ENCODE measurements at regions not wholly inside any gene's neighbourhood (a gene's known extent, or its start where the extent isn't known, plus 50 kb on each side); places are given as distances from the start of the nearest gene placed in this dataset.

- no peak overlapping the region for H3K27ac Mint-ChIP-seq
These were observed 166.3 kb upstream of the TRHDE start for GRCh38 chr12:72105849-72106248.

DNA sequence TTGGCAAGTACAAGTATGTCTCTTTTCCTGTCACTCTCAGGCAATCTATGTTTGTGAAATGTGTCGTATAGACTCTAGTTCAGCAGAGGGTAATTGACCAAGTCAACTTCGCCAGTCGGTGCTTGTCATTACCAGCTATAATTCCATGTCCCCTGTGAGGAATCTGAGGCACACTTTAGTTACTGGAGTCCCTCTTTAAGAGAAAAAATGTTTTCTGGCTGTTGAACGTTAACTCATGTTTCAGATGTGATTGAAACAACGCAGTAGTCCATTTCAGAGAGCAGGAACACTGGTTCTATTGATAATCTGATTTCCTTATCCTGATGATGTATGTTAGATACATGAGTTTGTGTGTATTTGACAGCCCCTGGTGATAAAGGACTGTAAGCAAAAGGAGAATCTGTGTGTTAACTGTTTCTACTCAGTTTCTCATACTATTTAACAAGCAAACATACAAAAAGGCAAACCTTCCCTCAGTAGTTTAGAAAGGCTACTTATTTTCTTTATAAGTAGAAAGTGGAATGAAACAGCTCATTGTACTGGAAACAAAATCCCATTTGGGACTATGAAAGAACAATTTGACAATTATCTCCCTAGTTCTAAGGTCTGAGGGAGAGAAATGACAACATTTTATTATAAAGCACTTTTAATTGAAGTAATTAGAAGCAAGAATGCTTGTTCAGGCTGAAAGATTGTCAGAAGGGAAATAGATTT lies 161.1 kb upstream of the TRHDE start:
- H3K9me3 Mint-ChIP-seq: no peaks in the 10 kb centered on the region
- H3K4me1 Mint-ChIP-seq (ENCODE audit: low read depth): no peaks in the 10 kb centered on the region
- H3K36me3 Mint-ChIP-seq (ENCODE audit: low read depth): no peaks in the 10 kb centered on the region
- TF ChIP-seq, protein P1, sequence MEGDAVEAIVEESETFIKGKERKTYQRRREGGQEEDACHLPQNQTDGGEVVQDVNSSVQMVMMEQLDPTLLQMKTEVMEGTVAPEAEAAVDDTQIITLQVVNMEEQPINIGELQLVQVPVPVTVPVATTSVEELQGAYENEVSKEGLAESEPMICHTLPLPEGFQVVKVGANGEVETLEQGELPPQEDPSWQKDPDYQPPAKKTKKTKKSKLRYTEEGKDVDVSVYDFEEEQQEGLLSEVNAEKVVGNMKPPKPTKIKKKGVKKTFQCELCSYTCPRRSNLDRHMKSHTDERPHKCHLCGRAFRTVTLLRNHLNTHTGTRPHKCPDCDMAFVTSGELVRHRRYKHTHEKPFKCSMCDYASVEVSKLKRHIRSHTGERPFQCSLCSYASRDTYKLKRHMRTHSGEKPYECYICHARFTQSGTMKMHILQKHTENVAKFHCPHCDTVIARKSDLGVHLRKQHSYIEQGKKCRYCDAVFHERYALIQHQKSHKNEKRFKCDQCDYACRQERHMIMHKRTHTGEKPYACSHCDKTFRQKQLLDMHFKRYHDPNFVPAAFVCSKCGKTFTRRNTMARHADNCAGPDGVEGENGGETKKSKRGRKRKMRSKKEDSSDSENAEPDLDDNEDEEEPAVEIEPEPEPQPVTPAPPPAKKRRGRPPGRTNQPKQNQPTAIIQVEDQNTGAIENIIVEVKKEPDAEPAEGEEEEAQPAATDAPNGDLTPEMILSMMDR (IDR thresholded peaks at IDR 0.05): no peak
- no peak overlapping the region for H3K4me3 Mint-ChIP-seq
- no peak overlapping the region for H3K27ac Mint-ChIP-seq
- peaks cover 4% of the 10 kb centered on the region; the same call in 1 of the 2 replicates for H3K27me3 Mint-ChIP-seq (ENCODE audit: insufficient read depth)
- no peak for DNase-seq

More at GRCh38 chr12:72105849-72106248, 166.3 kb upstream of the TRHDE start:
- H3K4me1 Mint-ChIP-seq (ENCODE audit: low read depth): no peaks in the 10 kb centered on the region
- DNase-seq: no peak
- TF ChIP-seq, protein P1 (IDR thresholded peaks at IDR 0.05): no peak
- no peak overlapping the region for H3K4me3 Mint-ChIP-seq
- no peaks in the 10 kb centered on the region for H3K36me3 Mint-ChIP-seq (ENCODE audit: low read depth)
- no peaks in the 10 kb centered on the region for H3K9me3 Mint-ChIP-seq
- H3K27me3 Mint-ChIP-seq (ENCODE audit: insufficient read depth): peaks cover 2% of the 10 kb centered on the region; the same call in 1 of the 2 replicates

- H3K27me3 Mint-ChIP-seq (ENCODE audit: insufficient read depth): peaks cover 4% of the 10 kb centered on the region; the same call in 1 of the 2 replicates
- H3K4me1 Mint-ChIP-seq (ENCODE audit: low read depth): no peaks in the 10 kb centered on the region
- no peak for DNase-seq
- no peak overlapping the region for H3K4me3 Mint-ChIP-seq
- no peak overlapping the region for H3K27ac Mint-ChIP-seq
- H3K9me3 Mint-ChIP-seq: no peaks in the 10 kb centered on the region
- TF ChIP-seq, protein P1 (IDR thresholded peaks at IDR 0.05): no peak
- no peaks in the 10 kb centered on the region for H3K36me3 Mint-ChIP-seq (ENCODE audit: low read depth)
These were observed 160.5 kb upstream of the TRHDE start for GRCh38 chr12:72111706-72112105.

DNA sequence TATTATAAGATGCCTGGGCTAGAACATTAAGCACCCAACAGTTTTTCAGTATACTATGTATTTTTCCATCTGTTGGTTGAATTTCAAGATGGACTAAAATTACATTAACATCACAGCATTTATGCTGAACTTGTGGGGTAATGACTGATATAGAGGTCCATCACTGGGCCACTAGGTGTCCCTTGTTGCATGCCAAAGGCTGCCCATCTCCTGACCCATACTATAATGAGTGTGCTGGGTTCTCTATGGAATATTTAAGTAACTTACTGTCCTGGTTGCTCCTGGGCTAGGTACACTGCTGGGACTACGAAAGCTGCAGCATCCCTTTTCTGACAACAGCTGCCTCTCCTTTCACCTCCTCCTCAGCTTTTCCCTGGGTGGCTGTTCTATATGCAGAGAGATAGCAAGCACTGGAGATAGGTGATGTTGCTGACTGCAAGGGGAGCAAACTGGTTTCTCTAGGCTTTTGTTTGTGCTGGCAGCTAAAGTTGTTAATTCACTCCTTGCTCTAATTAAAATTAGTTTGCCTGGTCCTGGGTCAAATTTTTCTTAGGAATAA lies 138.6 kb upstream of the TRHDE start:
- TF ChIP-seq, protein P1 (IDR thresholded peaks at IDR 0.05): peak; percentile 54
- H3K4me1 Mint-ChIP-seq (ENCODE audit: low read depth): no peaks in the 10 kb centered on the region
- H3K27me3 Mint-ChIP-seq (ENCODE audit: insufficient read depth): peaks cover 12% of the 10 kb centered on the region
- peak; percentile 4 for DNase-seq
- no peak overlapping the region for H3K4me3 Mint-ChIP-seq
- H3K36me3 Mint-ChIP-seq (ENCODE audit: low read depth): no peaks in the 10 kb centered on the region
- no peaks in the 10 kb centered on the region for H3K9me3 Mint-ChIP-seq
- H3K27ac Mint-ChIP-seq: no peak overlapping the region

DNA sequence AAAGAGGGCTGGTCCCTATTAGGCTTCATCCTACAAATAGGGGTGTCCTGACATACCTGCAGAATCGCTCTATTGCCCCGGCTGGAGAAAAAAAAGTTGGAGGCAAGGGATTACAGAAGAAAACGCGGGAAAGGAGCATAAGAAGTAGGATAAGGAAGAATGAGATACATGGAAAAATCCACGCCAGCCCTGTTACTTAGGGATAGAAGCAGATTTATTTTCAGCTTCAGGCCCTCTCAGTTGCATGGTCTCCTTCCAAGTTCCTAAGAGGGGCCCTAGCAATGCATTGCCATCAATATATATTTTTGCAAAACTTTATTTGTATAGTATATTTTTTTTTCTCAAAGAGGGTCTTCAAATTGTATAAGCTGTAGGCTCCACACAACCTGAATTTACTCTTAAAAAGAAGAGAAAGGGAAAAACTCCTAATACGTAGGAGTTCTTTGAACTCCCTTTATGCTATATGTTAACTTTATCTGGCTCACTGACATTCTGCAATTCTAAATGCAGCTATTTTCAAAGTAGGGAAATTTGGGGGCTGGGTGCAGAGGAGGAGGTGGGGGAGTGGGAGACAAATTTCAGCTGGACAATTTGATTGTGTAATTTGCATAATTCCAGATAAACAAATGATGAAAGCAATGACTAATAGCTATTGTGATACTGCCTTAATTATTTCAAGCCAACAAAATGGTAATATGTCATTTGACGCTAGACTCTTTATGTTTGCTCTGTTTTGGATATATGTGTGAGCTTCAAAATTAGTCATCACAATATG lies 137.7 kb upstream of the TRHDE start:
- no peaks in the 10 kb centered on the region for H3K36me3 Mint-ChIP-seq (ENCODE audit: low read depth)
- no peak overlapping the region for H3K4me3 Mint-ChIP-seq
- no peak for DNase-seq
- H3K27ac Mint-ChIP-seq: no peak overlapping the region
- no peaks in the 10 kb centered on the region for H3K9me3 Mint-ChIP-seq
- TF ChIP-seq, protein P1 (IDR thresholded peaks at IDR 0.05): no peak
- H3K27me3 Mint-ChIP-seq (ENCODE audit: insufficient read depth): peaks cover 12% of the 10 kb centered on the region
- no peaks in the 10 kb centered on the region for H3K4me1 Mint-ChIP-seq (ENCODE audit: low read depth)
